Glutamatergic neuron (in vitro differentiated cells): ENCODE measurements at regions not wholly inside any gene's neighbourhood (a gene's known extent, or its start where the extent isn't known, plus 50 kb on each side); places are given as distances from the start of the nearest gene placed in this dataset.

ENCODE experiments used
- DNase-seq: peaks from one replicate; pipeline ENCODE4 v3.0.0; 2022
- H3K27ac Mint-ChIP-seq: one replicate; pipeline ENCODE4 v1.8.0; 2020; ENCODE audit warnings: mild to moderate bottlenecking, mixed read lengths, inconsistent platforms; ENCODE audit not compliant: unreplicated experiment
- H3K27me3 Mint-ChIP-seq: one replicate; pipeline ENCODE4 v1.8.0; 2020; ENCODE audit warnings: mild to moderate bottlenecking, moderate library complexity, mixed read lengths, inconsistent platforms; ENCODE audit not compliant: unreplicated experiment
- H3K36me3 Mint-ChIP-seq: one replicate; pipeline ENCODE4 v1.8.0; 2020; ENCODE audit warnings: mild to moderate bottlenecking, mixed read lengths, inconsistent platforms; ENCODE audit not compliant: unreplicated experiment
- H3K4me1 Mint-ChIP-seq: one replicate; pipeline ENCODE4 v1.8.0; 2020; ENCODE audit warnings: mild to moderate bottlenecking, low read depth, mixed read lengths, inconsistent platforms; ENCODE audit not compliant: unreplicated experiment
- H3K4me3 Mint-ChIP-seq: one replicate; pipeline ENCODE4 v1.8.0; 2020; ENCODE audit warnings: mild to moderate bottlenecking, mixed read lengths, inconsistent platforms; ENCODE audit not compliant: unreplicated experiment
- H3K9me3 Mint-ChIP-seq: one replicate; pipeline ENCODE4 v1.8.0; 2020; ENCODE audit warnings: mild to moderate bottlenecking, moderate library complexity, mixed read lengths, inconsistent platforms; ENCODE audit not compliant: unreplicated experiment
- TF ChIP-seq, protein P1 (sequence below): fragments of 200-600 bp; sonication (generic); IDR thresholded peaks from one replicate; pipeline ENCODE4 v1.5.0; 2021; ENCODE audit not compliant: partially characterized antibody, unreplicated experiment

DNA sequence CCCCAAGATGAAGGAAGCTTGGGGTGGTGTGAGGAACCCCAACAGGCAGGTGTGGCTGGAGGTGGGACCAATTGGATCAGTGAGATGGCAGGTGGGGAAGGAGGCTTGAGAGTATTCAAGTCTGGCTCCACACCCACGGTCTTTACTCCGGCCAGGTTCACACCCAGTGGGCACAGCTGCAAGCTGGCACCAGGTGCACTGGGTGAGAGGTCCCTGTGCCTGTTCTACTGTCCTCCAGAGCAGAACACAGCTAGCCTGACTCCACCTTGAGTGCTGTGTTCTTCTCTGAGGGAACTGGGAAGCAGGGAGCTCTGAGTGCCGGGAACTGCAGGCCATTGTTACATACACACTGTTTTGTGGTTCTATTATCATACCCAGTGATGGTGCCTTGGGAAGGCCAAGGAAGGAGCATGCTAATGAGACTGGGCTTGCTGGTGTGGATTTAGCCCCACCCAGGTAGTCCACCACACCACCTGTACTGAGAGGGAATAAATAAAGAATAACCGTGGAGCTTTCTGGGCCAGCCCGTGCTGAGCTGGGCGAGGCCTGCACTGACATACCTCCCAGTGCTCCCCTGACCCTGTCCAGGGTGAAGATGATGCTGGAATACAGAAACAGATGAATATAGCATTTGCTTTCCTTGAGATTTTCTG is 93.4 kb downstream of the ABHD5 start:
- no peak overlapping the region for H3K4me3 Mint-ChIP-seq
- DNase-seq = no peak
- H3K4me1 Mint-ChIP-seq = peaks cover 2% of the 10 kb centered on the region
- peaks cover 4% of the 10 kb centered on the region for H3K9me3 Mint-ChIP-seq
- peaks cover 2% of the 10 kb centered on the region for H3K36me3 Mint-ChIP-seq
- peaks cover 2% of the 10 kb centered on the region for H3K27me3 Mint-ChIP-seq
- TF ChIP-seq, protein P1, sequence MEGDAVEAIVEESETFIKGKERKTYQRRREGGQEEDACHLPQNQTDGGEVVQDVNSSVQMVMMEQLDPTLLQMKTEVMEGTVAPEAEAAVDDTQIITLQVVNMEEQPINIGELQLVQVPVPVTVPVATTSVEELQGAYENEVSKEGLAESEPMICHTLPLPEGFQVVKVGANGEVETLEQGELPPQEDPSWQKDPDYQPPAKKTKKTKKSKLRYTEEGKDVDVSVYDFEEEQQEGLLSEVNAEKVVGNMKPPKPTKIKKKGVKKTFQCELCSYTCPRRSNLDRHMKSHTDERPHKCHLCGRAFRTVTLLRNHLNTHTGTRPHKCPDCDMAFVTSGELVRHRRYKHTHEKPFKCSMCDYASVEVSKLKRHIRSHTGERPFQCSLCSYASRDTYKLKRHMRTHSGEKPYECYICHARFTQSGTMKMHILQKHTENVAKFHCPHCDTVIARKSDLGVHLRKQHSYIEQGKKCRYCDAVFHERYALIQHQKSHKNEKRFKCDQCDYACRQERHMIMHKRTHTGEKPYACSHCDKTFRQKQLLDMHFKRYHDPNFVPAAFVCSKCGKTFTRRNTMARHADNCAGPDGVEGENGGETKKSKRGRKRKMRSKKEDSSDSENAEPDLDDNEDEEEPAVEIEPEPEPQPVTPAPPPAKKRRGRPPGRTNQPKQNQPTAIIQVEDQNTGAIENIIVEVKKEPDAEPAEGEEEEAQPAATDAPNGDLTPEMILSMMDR = no peak
- no peak overlapping the region for H3K27ac Mint-ChIP-seq

DNA sequence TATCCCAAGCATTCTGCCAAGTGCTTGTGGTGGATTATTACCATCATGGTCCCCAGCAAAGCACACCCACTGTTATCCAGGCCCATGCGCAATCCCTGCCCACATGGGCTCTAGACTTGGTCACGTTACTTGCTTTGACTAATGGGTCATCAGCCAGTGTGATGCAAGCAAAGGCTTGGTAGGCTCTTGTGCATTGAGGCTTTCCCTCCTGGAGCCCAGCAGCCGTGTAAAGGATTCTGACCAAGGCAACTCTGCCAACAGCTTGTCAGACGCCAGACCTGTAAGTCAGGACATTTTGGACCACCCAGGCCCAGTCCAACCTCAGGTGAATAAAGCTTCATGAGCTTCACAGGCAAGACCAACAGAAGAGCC is 93.9 kb downstream of the ABHD5 start:
- Mint-ChIP-seq H3K9me3 (peaks cover 4% of the 10 kb centered on the region), H3K27me3 (peaks cover 2% of the 10 kb centered on the region), H3K36me3 (no peaks in the 10 kb centered on the region), H3K4me1 (peaks cover 2% of the 10 kb centered on the region), H3K27ac (no peak overlapping the region), H3K4me3 (no peak overlapping the region)
- no peak for DNase-seq
- TF ChIP-seq, protein P1 = no peak

DNA sequence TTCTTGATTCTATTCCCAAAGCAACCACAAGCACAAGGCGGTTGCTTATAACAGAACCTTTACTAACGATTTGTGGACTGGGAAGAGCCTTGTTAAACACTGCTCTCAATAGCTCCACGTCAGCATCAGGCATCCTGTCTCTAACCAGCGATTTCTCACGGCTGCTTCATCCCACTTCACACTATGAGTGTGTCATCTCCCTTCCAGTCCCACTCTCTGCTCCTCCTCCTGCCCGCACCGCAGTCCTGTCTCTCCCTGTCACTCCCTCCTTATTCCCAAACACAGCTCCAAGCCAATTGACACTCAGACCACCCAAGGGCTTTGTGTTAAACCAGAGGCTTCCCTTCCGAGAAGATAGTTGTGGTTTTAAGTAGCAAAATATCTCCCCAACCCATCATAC is 94.8 kb downstream of the ABHD5 start:
- peak overlapping the region; percentile 44 for H3K27ac Mint-ChIP-seq
- peaks cover 4% of the 10 kb centered on the region for H3K9me3 Mint-ChIP-seq
- H3K36me3 Mint-ChIP-seq = peaks cover 4% of the 10 kb centered on the region

DNA sequence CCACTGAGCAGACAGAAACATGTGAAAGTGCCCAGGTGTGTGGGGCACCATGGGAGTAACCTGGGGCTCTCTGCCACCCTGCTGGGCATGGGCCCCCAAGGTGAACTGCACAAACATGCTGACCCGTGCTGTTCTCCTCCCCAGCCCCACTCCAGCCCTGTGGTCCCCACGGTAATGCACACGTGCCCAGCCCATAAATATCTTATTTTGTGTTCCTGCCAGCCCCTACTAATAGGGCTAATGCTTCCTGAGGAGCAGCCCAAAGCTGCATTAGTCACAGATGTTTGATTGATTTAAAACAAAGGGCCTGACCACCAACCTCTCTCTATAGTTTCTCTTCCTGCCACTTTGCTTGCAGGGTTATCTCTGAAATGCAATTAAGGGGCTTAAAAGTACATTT is 95.4 kb downstream of the ABHD5 start:
- peaks cover 4% of the 10 kb centered on the region for H3K9me3 Mint-ChIP-seq
- no peak overlapping the region for H3K27ac Mint-ChIP-seq
- H3K4me3 Mint-ChIP-seq = no peak overlapping the region
- TF ChIP-seq, protein P1 = no peak
- H3K36me3 Mint-ChIP-seq = peaks cover 4% of the 10 kb centered on the region
- no peak for DNase-seq
- H3K4me1 Mint-ChIP-seq = peaks cover 2% of the 10 kb centered on the region
- H3K27me3 Mint-ChIP-seq = peaks cover 4% of the 10 kb centered on the region

More for the DNA sequence above, 94.8 kb downstream of the ABHD5 start:
- Mint-ChIP-seq H3K4me3 (peak overlapping the region; percentile 23), H3K4me1 (peaks cover 2% of the 10 kb centered on the region), H3K27me3 (peaks cover 4% of the 10 kb centered on the region)
- no peak for DNase-seq
- TF ChIP-seq, protein P1 = no peak

DNA sequence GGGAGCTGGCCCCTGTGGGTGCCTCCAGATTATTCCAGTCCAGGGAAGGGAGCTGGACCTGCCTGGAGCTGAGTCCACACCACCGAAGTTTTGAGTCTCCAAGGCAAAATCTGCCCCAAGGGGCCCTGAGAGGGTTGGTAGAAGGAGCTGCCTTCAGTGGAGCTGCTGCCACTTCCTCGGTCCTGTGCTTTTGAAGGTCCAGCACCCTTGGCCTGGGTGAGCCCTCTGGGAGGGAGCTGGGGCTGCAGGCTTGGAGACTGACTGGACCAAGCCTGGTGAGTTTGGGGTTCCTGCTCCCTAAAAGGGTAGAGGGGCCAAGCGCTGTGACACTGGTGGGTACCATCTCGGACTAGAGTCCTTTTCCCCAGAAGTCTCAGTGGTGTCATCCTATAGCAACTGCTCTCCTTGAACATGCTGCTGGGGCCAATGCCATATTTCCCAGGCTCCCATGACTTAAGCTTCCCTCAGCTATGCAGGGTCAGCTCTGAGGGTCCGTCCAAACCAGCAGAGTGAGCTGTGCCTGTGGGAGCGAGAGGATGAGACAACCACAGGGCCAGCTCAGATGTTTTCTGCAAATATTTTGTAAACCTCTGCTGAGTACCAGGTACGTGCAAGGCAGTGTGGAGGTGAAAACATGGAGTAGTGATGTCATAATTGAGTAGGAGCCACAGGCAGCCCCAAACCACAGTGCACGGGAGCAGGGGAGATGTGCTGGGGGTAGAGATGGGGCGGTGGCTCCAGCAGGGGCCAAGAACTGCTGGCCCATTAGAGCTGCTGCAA is 96.0 kb downstream of the ABHD5 start:
- Mint-ChIP-seq H3K9me3 (peaks cover 4% of the 10 kb centered on the region), H3K36me3 (peaks cover 10% of the 10 kb centered on the region), H3K27ac (no peak overlapping the region), H3K4me1 (peaks cover 2% of the 10 kb centered on the region), H3K4me3 (no peak overlapping the region), H3K27me3 (peaks cover 4% of the 10 kb centered on the region)
- TF ChIP-seq, protein P1 = no peak
- DNase-seq = no peak
